VCaP (cell line): ENCODE measurements at regions not wholly inside any gene's neighbourhood (a gene's known extent, or its start where the extent isn't known, plus 50 kb on each side); places are given as distances from the start of the nearest gene placed in this dataset.

Experiments
- H3K27ac ChIP-seq: fragments of 450-650 bp; 2 replicates; pipeline ENCODE4 v1.5.1; 2017
- CTCF ChIP-seq: fragments of 450-650 bp; conservative IDR thresholded peaks from 2 replicates; pipeline ENCODE4 v1.5.1; 2017; ENCODE audit warnings: mild to moderate bottlenecking, moderate library complexity

- H3K27ac ChIP-seq = no peak overlapping the region
- TF ChIP-seq CTCF = no peak
Observed at GRCh38 chr22:27614006-27614649, 187.4 kb downstream of the MN1 start.

GRCh38 chr22:27614650-27615007 is 186.9 kb downstream of the MN1 start:
- no peak for TF ChIP-seq CTCF
- no peak overlapping the region for H3K27ac ChIP-seq

GRCh38 chr22:27615408-27615807 is 186.1 kb downstream of the MN1 start:
- TF ChIP-seq CTCF = no peak
- H3K27ac ChIP-seq = no peak overlapping the region

- H3K27ac ChIP-seq = no peak overlapping the region
- no peak for TF ChIP-seq CTCF
Observed at GRCh38 chr22:27616033-27616432, 185.5 kb downstream of the MN1 start.

- peak; percentile 22 for TF ChIP-seq CTCF
- H3K27ac ChIP-seq = no peak overlapping the region
Observed at GRCh38 chr22:27617214-27617881, 184.2 kb downstream of the MN1 start.

- H3K27ac ChIP-seq = no peak overlapping the region
- TF ChIP-seq CTCF = no peak
Observed at GRCh38 chr22:27620367-27621154, 181.0 kb downstream of the MN1 start.

- TF ChIP-seq CTCF = no peak
- H3K27ac ChIP-seq = no peak overlapping the region
Observed at GRCh38 chr22:27621486-27622070, 180.0 kb downstream of the MN1 start.
